GM12891 (cell line): ENCODE measurements at regions not wholly inside any gene's neighbourhood (a gene's known extent, or its start where the extent isn't known, plus 50 kb on each side); places are given as distances from the start of the nearest gene placed in this dataset.

Source experiments
- POLR2A ChIP-seq: IDR thresholded peaks from 2 replicates; pipeline ENCODE4 v1.6.1; 2011; ENCODE audit warnings: low read depth, low read length, control low read depth
- POLR2AphosphoS5 ChIP-seq: IDR thresholded peaks from 2 replicates; pipeline ENCODE4 v1.6.1; 2011; ENCODE audit warnings: low read depth, low read length, control low read depth

GRCh38 chr12:132419631-132420246 lies 70.2 kb upstream of the FBRSL1 start:
- TF ChIP-seq POLR2AphosphoS5 (no peak), POLR2A (no peak)
